ENCODE measurements at regions not wholly inside any gene's neighbourhood (a gene's known extent, or its start where the extent isn't known, plus 50 kb on each side); places are given as distances from the start of the nearest gene placed in this dataset.
A peak's percentile ranks its signal among the peaks of the same experiment; 100 is the strongest.

- H3K4me3 ChIP-seq: no peak overlapping the region
- H3K4me1 ChIP-seq: peaks cover 4% of the 10 kb centered on the region
- no peak for TF ChIP-seq CTCF (IDR thresholded peaks at IDR 0.05)
- H3K27ac ChIP-seq: no peak overlapping the region
- no peak for DNase-seq
- intact Hi-C loops (cut with DNase I): no loop called here
- H3K27me3 ChIP-seq: no peaks in the 10 kb centered on the region
- H3K36me3 ChIP-seq: no peaks in the 10 kb centered on the region
- no peak for ATAC-seq
- no peaks in the 10 kb centered on the region for H3K9me3 ChIP-seq
Measured at GRCh38 chr6:71529026-71529425, 240.4 kb downstream of the OGFRL1 start.

GRCh38 chr6:71529769-71530168, 241.2 kb downstream of the OGFRL1 start:
- intact Hi-C loops (cut with DNase I): no loop called here
- Histone ChIP-seq H3K27ac (no peak overlapping the region), H3K4me3 (no peak overlapping the region), H3K36me3 (no peaks in the 10 kb centered on the region), H3K4me1 (peaks cover 4% of the 10 kb centered on the region), H3K9me3 (no peaks in the 10 kb centered on the region), H3K27me3 (no peaks in the 10 kb centered on the region)
- DNase-seq (no peak), ATAC-seq (no peak)
- TF ChIP-seq CTCF (IDR thresholded peaks at IDR 0.05): no peak

GRCh38 chr6:71531006-71531405, 242.4 kb downstream of the OGFRL1 start:
- no peaks in the 10 kb centered on the region for H3K36me3 ChIP-seq
- ATAC-seq (no peak), DNase-seq (no peak)
- H3K4me3 ChIP-seq: no peak overlapping the region
- no peaks in the 10 kb centered on the region for H3K27me3 ChIP-seq
- H3K27ac ChIP-seq: no peak overlapping the region
- no peak for TF ChIP-seq CTCF (IDR thresholded peaks at IDR 0.05)
- intact Hi-C loops (cut with DNase I): no loop called here
- H3K9me3 ChIP-seq: no peaks in the 10 kb centered on the region
- H3K4me1 ChIP-seq: peaks cover 4% of the 10 kb centered on the region

GRCh38 chr6:71531841-71532240, 243.2 kb downstream of the OGFRL1 start:
- no peaks in the 10 kb centered on the region for H3K9me3 ChIP-seq
- no peaks in the 10 kb centered on the region for H3K36me3 ChIP-seq
- peaks cover 4% of the 10 kb centered on the region for H3K4me1 ChIP-seq
- ATAC-seq (peak; percentile 19), DNase-seq (no peak)
- H3K4me3 ChIP-seq: no peak overlapping the region
- intact Hi-C loops (cut with DNase I): no loop called here
- no peak for TF ChIP-seq CTCF (IDR thresholded peaks at IDR 0.05)
- H3K27me3 ChIP-seq: no peaks in the 10 kb centered on the region
- H3K27ac ChIP-seq: no peak overlapping the region

- no peak overlapping the region for H3K27ac ChIP-seq
- no peak for DNase-seq
- H3K4me1 ChIP-seq: no peaks in the 10 kb centered on the region
Measured at GRCh38 chr6:71533939-71534379, 245.3 kb downstream of the OGFRL1 start.

More at GRCh38 chr6:71533939-71534379, 245.3 kb downstream of the OGFRL1 start:
- Histone ChIP-seq H3K9me3 (no peaks in the 10 kb centered on the region), H3K36me3 (no peaks in the 10 kb centered on the region), H3K27me3 (no peaks in the 10 kb centered on the region), H3K4me3 (no peak overlapping the region)
- no peak for ATAC-seq
- peak; percentile 73 for TF ChIP-seq CTCF (IDR thresholded peaks at IDR 0.05)
- intact Hi-C loops (cut with DNase I): no loop called here

Measured in upper lobe of right lung (tissue), 1 donor.